ENCODE measurements at regions not wholly inside any gene's neighbourhood (a gene's known extent, or its start where the extent isn't known, plus 50 kb on each side); places are given as distances from the start of the nearest gene placed in this dataset.

GRCh38 chr21:16709866-16710550 lies 802.8 kb upstream of the CXADR start:
- TF ChIP-seq CTCF (conservative IDR thresholded peaks at IDR 0.05; ENCODE audit: low read depth, low read length) (no peak), EZH2 (IDR thresholded peaks at IDR 0.05; ENCODE audit: borderline replicate concordance, low read depth, low read length, poor library complexity, severe bottlenecking) (no peak)

All from A673 (cell line).